Femur (tissue), 1 donor: ENCODE measurements at regions not wholly inside any gene's neighbourhood (a gene's known extent, or its start where the extent isn't known, plus 50 kb on each side); places are given as distances from the start of the nearest gene placed in this dataset.

Experiments used
- DNase-seq: peaks from one replicate; pipeline ENCODE4 v3.0.0-alpha.2; 2017

GRCh38 chrY:11293392-11293791, 1407.6 kb upstream of the USP9Y start:
- DNase-seq: no peak

GRCh38 chrY:11334151-11334550, 1366.9 kb upstream of the USP9Y start:
- peak; percentile 10 for DNase-seq
